H1 (cell line): ENCODE measurements at regions not wholly inside any gene's neighbourhood (a gene's known extent, or its start where the extent isn't known, plus 50 kb on each side); places are given as distances from the start of the nearest gene placed in this dataset.

Source experiments
- CTCF ChIA-PET: fragments of 300-600 bp; sonication (Branson Sonifier 250); formaldehyde crosslinking; loops from one replicate; lab custom pipeline; 2021; ENCODE audit not compliant: partially characterized antibody; lab: Charles Lee
- POLR2A ChIA-PET: fragments of 300-600 bp; sonication (Branson Sonifier 250); formaldehyde crosslinking; loops from one replicate; lab custom pipeline; 2021; ENCODE audit warnings: inconsistent platforms; ENCODE audit not compliant: partially characterized antibody; lab: Charles Lee
- DNase-seq, 2 experiments: peaks; one replicate each; pipeline versions ENCODE4 v3.0.0 to v3.0.0-alpha.2; 2010 to 2022; ENCODE audit warnings: low spot score in 2 of 2, low read depth in 1 of 2, mixed read lengths in 1 of 2
- FAIRE-seq: peaks from 2 replicates; lab custom pipeline; 2011; peaks lifted over from hg19 to GRCh38; lab: Jason Lieb, UNC
- H2AFZ ChIP-seq: 2 replicates; pipeline ENCODE4 v1.8.1; 2012; ENCODE audit warnings: low read length, inconsistent platforms
- H2AK5ac ChIP-seq: 2 replicates; pipeline ENCODE4 v1.6.1; 2013; ENCODE audit warnings: low read depth, low read length
- H2BK120ac ChIP-seq: replicated peaks from 2 replicates; pipeline ENCODE3; 2013; ENCODE audit warnings: low read depth, low read length, inconsistent platforms
- H2BK12ac ChIP-seq: 2 replicates; pipeline ENCODE4 v1.6.1; 2013; ENCODE audit warnings: low read depth, low read length
- H2BK15ac ChIP-seq: 2 replicates; pipeline ENCODE4 v1.6.1; 2013; ENCODE audit warnings: low read length
- H2BK20ac ChIP-seq: 2 replicates; pipeline ENCODE4 v1.6.1; 2013; ENCODE audit warnings: low read length
- H2BK5ac ChIP-seq: 2 replicates; pipeline ENCODE4 v1.6.1; 2013; ENCODE audit warnings: low read depth, low read length
- H3K14ac ChIP-seq: 2 replicates; pipeline ENCODE4 v1.6.1; 2013; ENCODE audit warnings: inconsistent platforms; ENCODE audit not compliant: insufficient read length
- H3K18ac ChIP-seq: 2 replicates; pipeline ENCODE4 v1.6.1; 2013; ENCODE audit warnings: low read length; ENCODE audit errors: extremely low read depth
- H3K23ac ChIP-seq: 2 replicates; pipeline ENCODE4 v1.6.1; 2013; ENCODE audit warnings: inconsistent platforms; ENCODE audit not compliant: insufficient read length
- H3K23me2 ChIP-seq: 2 replicates; pipeline ENCODE4 v1.6.1; 2013; ENCODE audit warnings: low read depth, low read length
- H3K27ac ChIP-seq: 2 replicates; pipeline ENCODE4 v1.6.1; 2011; ENCODE audit warnings: low read depth, low read length, inconsistent platforms
- H3K27me3 ChIP-seq, 4 experiments: replicated peaks in 1 of 4; 1 replicate in 1 of 4; 2 replicates in 3 of 4; pipeline versions ENCODE4 v1.6.1 to v1.8.1; 2011 to 2013; ENCODE audit warnings: low read length in 3 of 4, mild to moderate bottlenecking in 3 of 4, inconsistent platforms in 2 of 4, mixed read lengths in 2 of 4, moderate library complexity in 1 of 4; ENCODE audit not compliant: control insufficient read depth in 3 of 4, insufficient read depth in 3 of 4; ENCODE audit errors: extremely low read depth in 1 of 4
- H3K36me3 ChIP-seq, 4 experiments: 2 replicates each; pipeline versions ENCODE4 v1.6.1 to v1.8.1; 2011 to 2013; ENCODE audit warnings: mild to moderate bottlenecking in 4 of 4, low read length in 3 of 4, moderate library complexity in 2 of 4, control low read depth in 1 of 4, inconsistent platforms in 1 of 4; ENCODE audit not compliant: insufficient read depth in 4 of 4, control insufficient read depth in 2 of 4
- H3K4ac ChIP-seq: replicated peaks from 2 replicates; pipeline ENCODE3; 2013; ENCODE audit warnings: low read length, low read depth, mixed read lengths, inconsistent platforms; ENCODE audit not compliant: insufficient read length
- H3K4me1 ChIP-seq, 4 experiments: replicated peaks in 1 of 4; 1 replicate in 1 of 4; 2 replicates in 3 of 4; pipeline versions ENCODE4 v1.6.1 to v1.8.1; 2011 to 2013; ENCODE audit warnings: low read length in 3 of 4, inconsistent platforms in 2 of 4, mixed read lengths in 1 of 4; ENCODE audit not compliant: insufficient read depth in 4 of 4, control insufficient read depth in 3 of 4
- H3K4me2 ChIP-seq, 2 experiments: 2 replicates each; pipeline versions ENCODE4 v1.6.1 to v1.8.1; 2011 to 2013; ENCODE audit warnings: low read depth in 2 of 2, low read length in 2 of 2, control low read depth in 1 of 2, inconsistent platforms in 1 of 2, mild to moderate bottlenecking in 1 of 2; ENCODE audit not compliant: insufficient read depth in 1 of 2
- H3K4me3 ChIP-seq, 4 experiments: fragments of 200-600, 300-600 bp in 1 of 4; sonication (generic), shearing (Covaris generic), sonication (Bioruptor Twin) in 1 of 4; 2 replicates each; pipeline versions ENCODE4 v1.5.1 to v1.8.1; 2011 to 2016; ENCODE audit warnings: low read length in 4 of 4, low read depth in 3 of 4, control low read depth in 2 of 4, inconsistent platforms in 2 of 4, mild to moderate bottlenecking in 2 of 4, mixed read lengths in 1 of 4, moderate library complexity in 1 of 4; ENCODE audit not compliant: insufficient read depth in 2 of 4; ENCODE audit errors: extremely low read depth in 1 of 4
- H3K56ac ChIP-seq: replicated peaks from 2 replicates; pipeline ENCODE3; 2013; ENCODE audit warnings: low read depth, mild to moderate bottlenecking, mixed read lengths, low read length, inconsistent platforms; ENCODE audit not compliant: insufficient read length
- H3K79me1 ChIP-seq: 2 replicates; pipeline ENCODE4 v1.6.1; 2013; ENCODE audit warnings: low read depth, low read length, control low read depth
- H3K79me2 ChIP-seq, 2 experiments: 2 replicates each; pipeline versions ENCODE4 v1.6.1 to v1.8.1; 2012 to 2013; ENCODE audit warnings: low read length in 2 of 2, mild to moderate bottlenecking in 2 of 2, inconsistent platforms in 1 of 2; ENCODE audit not compliant: insufficient read depth in 2 of 2, control insufficient read depth in 1 of 2
- H3K9ac ChIP-seq, 4 experiments: replicated peaks in 1 of 4; 1 replicate in 1 of 4; 2 replicates in 3 of 4; pipeline versions ENCODE4 v1.6.1 to v1.8.1; 2011 to 2013; ENCODE audit warnings: low read depth in 3 of 4, low read length in 3 of 4, control low read depth in 2 of 4, mild to moderate bottlenecking in 2 of 4, moderate library complexity in 2 of 4, inconsistent platforms in 1 of 4; ENCODE audit errors: extremely low read depth in 1 of 4
- H3K9me3 ChIP-seq, 2 experiments: 2 replicates each; pipeline versions ENCODE4 v1.6.1 to v1.8.1; 2012 to 2013; ENCODE audit warnings: mild to moderate bottlenecking in 2 of 2, moderate library complexity in 2 of 2, control low read depth in 1 of 2, inconsistent platforms in 1 of 2, low read depth in 1 of 2, low read length in 1 of 2, mixed read lengths in 1 of 2; ENCODE audit not compliant: insufficient read depth in 2 of 2
- H4K20me1 ChIP-seq, 2 experiments: replicated peaks in 1 of 2; 2 replicates each; pipeline versions ENCODE3 to v1.8.1; 2011 to 2013; ENCODE audit warnings: inconsistent platforms in 2 of 2, low read length in 2 of 2, mild to moderate bottlenecking in 1 of 2; ENCODE audit not compliant: insufficient read depth in 2 of 2, control insufficient read depth in 1 of 2
- H4K5ac ChIP-seq: 2 replicates; pipeline ENCODE4 v1.6.1; 2013; ENCODE audit warnings: low read length, low read depth, mixed read lengths, inconsistent platforms; ENCODE audit not compliant: insufficient read length
- H4K8ac ChIP-seq: 2 replicates; pipeline ENCODE4 v1.8.0; 2013; ENCODE audit warnings: mild to moderate bottlenecking, moderate library complexity, low read length, inconsistent platforms; ENCODE audit not compliant: insufficient read depth; ENCODE audit errors: extremely low read depth
- H4K91ac ChIP-seq: replicated peaks from 2 replicates; pipeline ENCODE3; 2013; ENCODE audit warnings: low read length, mixed read lengths, inconsistent platforms; ENCODE audit not compliant: insufficient read length
- ATF3 ChIP-seq: IDR thresholded peaks from 2 replicates; pipeline ENCODE4 v1.6.1; 2011; ENCODE audit warnings: low read depth, mild to moderate bottlenecking, low read length; ENCODE audit not compliant: insufficient read depth
- CEBPB ChIP-seq: IDR thresholded peaks from 2 replicates; pipeline ENCODE4 v1.6.1; 2012; ENCODE audit warnings: low read depth, low read length
- WGBS, 2 experiments: shearing (Covaris generic) in 1 of 2; methylation state at CpG; one replicate each; pipeline versions ENCODE4 v1.1.6 to v1.1.7; 2013 to 2015; ENCODE audit warnings: low lambda C conversion rate in 2 of 2, mixed read lengths in 2 of 2, inconsistent platforms in 1 of 2, low coverage in 1 of 2, missing lambda C conversion rate in 1 of 2; ENCODE audit not compliant: insufficient replicate concordance in 2 of 2, insufficient coverage in 1 of 2, insufficient read length in 1 of 2; ENCODE audit errors: extremely low coverage in 1 of 2, missing lambda C conversion rate in 1 of 2; 5-methylcytosine and 5-hydroxymethylcytosine counted together

- H3K36me3 ChIP-seq: no peaks in the 10 kb centered on the region
- DNase-seq (no peak), FAIRE-seq (no peak)
- H3K4ac ChIP-seq: no peak overlapping the region
- no peak overlapping the region for H3K9ac ChIP-seq
- no peaks in the 10 kb centered on the region; the same call in 1 of the 2 replicates for H3K23me2 ChIP-seq
- no peak overlapping the region for H3K4me3 ChIP-seq
- no peaks in the 10 kb centered on the region for H3K9me3 ChIP-seq
- H2BK5ac ChIP-seq: no peak overlapping the region
- TF ChIP-seq CEBPB (peak; percentile 87; the same call in 1 of the 2 replicates), ATF3 (no peak)
- H2BK12ac ChIP-seq: no peak overlapping the region
- no peaks in the 10 kb centered on the region for H3K4me1 ChIP-seq
- H3K4me2 ChIP-seq: no peak overlapping the region
- H4K8ac ChIP-seq: no peak overlapping the region
- H3K27me3 ChIP-seq: no peaks in the 10 kb centered on the region
- H2AFZ ChIP-seq: no peak overlapping the region
- H3K79me2 ChIP-seq: no peaks in the 10 kb centered on the region
- no peak overlapping the region for H3K56ac ChIP-seq
- no peak overlapping the region for H4K5ac ChIP-seq
- no peaks in the 10 kb centered on the region for H4K20me1 ChIP-seq
- H3K14ac ChIP-seq: no peak overlapping the region
- CTCF ChIA-PET: no interaction called here
- H3K18ac ChIP-seq: no peak overlapping the region
- H2BK20ac ChIP-seq: no peak overlapping the region
- POLR2A ChIA-PET: no interaction called here
- no peak overlapping the region for H2AK5ac ChIP-seq
- H3K27ac ChIP-seq: no peak overlapping the region
- no peak overlapping the region for H4K91ac ChIP-seq
- H3K79me1 ChIP-seq: no peaks in the 10 kb centered on the region
- no peak overlapping the region for H2BK120ac ChIP-seq
- no peak overlapping the region for H2BK15ac ChIP-seq
- no peak overlapping the region for H3K23ac ChIP-seq
- WGBS, 2 experiments: 92% methylated on average over 4 of the region's 4 CpGs; no CpG with 5 or more reads in 1 of the 2 experiments
Measured at GRCh38 chr13:88945793-88946192, 1274.6 kb downstream of the SLITRK5 start.
